ENCODE measurements at regions not wholly inside any gene's neighbourhood (a gene's known extent, or its start where the extent isn't known, plus 50 kb on each side); places are given as distances from the start of the nearest gene placed in this dataset.

- TF ChIP-seq CTCF (IDR thresholded peaks at IDR 0.05) = no peak
- ATAC-seq (no peak), DNase-seq (no peak)
- Histone ChIP-seq H3K27ac (no peak overlapping the region), H3K4me3 (no peak overlapping the region), H3K27me3 (ENCODE audit: low read depth) (peaks cover 12% of the 10 kb centered on the region), H3K4me1 (no peaks in the 10 kb centered on the region), H3K36me3 (no peaks in the 10 kb centered on the region), H3K9me3 (no peaks in the 10 kb centered on the region)
- intact Hi-C loops (cut with DNase I) = no loop called here
Measured at GRCh38 chr20:61140576-61140975, 111.5 kb upstream of the CDH4 start.

- ATAC-seq (no peak), DNase-seq (no peak)
- intact Hi-C loops (cut with DNase I) = no loop called here
- Histone ChIP-seq H3K4me3 (no peak overlapping the region), H3K36me3 (no peaks in the 10 kb centered on the region), H3K27ac (no peak overlapping the region), H3K9me3 (no peaks in the 10 kb centered on the region), H3K27me3 (ENCODE audit: low read depth) (peaks cover 8% of the 10 kb centered on the region), H3K4me1 (no peaks in the 10 kb centered on the region)
- no peak for TF ChIP-seq CTCF (IDR thresholded peaks at IDR 0.05)
Measured at GRCh38 chr20:61146023-61146422, 106.0 kb upstream of the CDH4 start.

DNA sequence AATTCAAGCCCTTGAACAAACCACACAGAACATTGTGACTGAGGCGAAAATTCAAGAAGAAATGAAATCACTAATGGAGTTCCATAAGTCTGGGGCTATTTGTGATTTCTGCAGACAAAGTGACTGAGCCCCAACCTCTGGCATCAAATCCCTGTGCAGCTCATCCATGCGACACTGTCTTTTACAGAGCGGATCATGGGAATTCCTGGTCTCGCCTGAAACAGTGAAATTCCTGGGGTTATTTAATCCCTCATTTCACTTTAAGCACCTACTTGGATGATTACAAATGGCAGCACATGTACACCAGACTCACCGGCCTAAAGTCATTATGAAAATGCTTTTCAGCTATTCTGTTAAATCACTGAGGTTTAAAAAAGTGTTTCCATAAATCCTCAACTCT lies 102.4 kb upstream of the CDH4 start:
- H3K4me3 ChIP-seq = no peak overlapping the region
- peaks cover 8% of the 10 kb centered on the region for H3K27me3 ChIP-seq (ENCODE audit: low read depth)
- intact Hi-C loops (cut with DNase I) = no loop called here
- no peak for TF ChIP-seq CTCF (IDR thresholded peaks at IDR 0.05)
- H3K4me1 ChIP-seq = no peaks in the 10 kb centered on the region
- ATAC-seq (no peak), DNase-seq (no peak)
- no peaks in the 10 kb centered on the region for H3K36me3 ChIP-seq
- no peaks in the 10 kb centered on the region for H3K9me3 ChIP-seq
- no peak overlapping the region for H3K27ac ChIP-seq

GRCh38 chr20:61157301-61157700 lies 94.8 kb upstream of the CDH4 start:
- no peak for ATAC-seq

GRCh38 chr20:61159957-61160686 lies 91.9 kb upstream of the CDH4 start:
- Histone ChIP-seq H3K27me3 (ENCODE audit: low read depth) (peaks cover 3% of the 10 kb centered on the region), H3K9me3 (no peaks in the 10 kb centered on the region), H3K4me3 (no peak overlapping the region), H3K36me3 (no peaks in the 10 kb centered on the region), H3K4me1 (no peaks in the 10 kb centered on the region), H3K27ac (no peak overlapping the region)
- no peak for DNase-seq
- ATAC-seq = no peak
- TF ChIP-seq CTCF (IDR thresholded peaks at IDR 0.05) = no peak
- intact Hi-C loops (cut with DNase I) = no loop called here

More at GRCh38 chr20:61157301-61157700, 94.8 kb upstream of the CDH4 start:
- Histone ChIP-seq H3K4me3 (no peak overlapping the region), H3K27me3 (ENCODE audit: low read depth) (no peaks in the 10 kb centered on the region), H3K27ac (no peak overlapping the region), H3K9me3 (no peaks in the 10 kb centered on the region), H3K36me3 (no peaks in the 10 kb centered on the region), H3K4me1 (no peaks in the 10 kb centered on the region)
- no peak for DNase-seq
- no peak for TF ChIP-seq CTCF (IDR thresholded peaks at IDR 0.05)
- intact Hi-C loops (cut with DNase I) = no loop called here
